IPS DF 4.7 (cell line): ENCODE measurements at regions not wholly inside any gene's neighbourhood (a gene's known extent, or its start where the extent isn't known, plus 50 kb on each side); places are given as distances from the start of the nearest gene placed in this dataset.

ENCODE experiments used
- DNase-seq: peaks from one replicate; pipeline ENCODE4 v3.0.0-alpha.2; 2013; ENCODE audit warnings: low spot score; ENCODE audit errors: extremely low read depth

GRCh38 chr10:129122846-129123245 is 344.2 kb upstream of the MGMT start:
- DNase-seq = no peak

GRCh38 chr10:129123428-129123827 is 343.6 kb upstream of the MGMT start:
- DNase-seq = no peak

- DNase-seq = no peak
These were observed 340.1 kb upstream of the MGMT start for GRCh38 chr10:129126982-129127381.

- no peak for DNase-seq
These were observed 335.4 kb upstream of the MGMT start for GRCh38 chr10:129131457-129132132.

- DNase-seq = no peak
These were observed 333.2 kb upstream of the MGMT start for GRCh38 chr10:129133856-129134255.

- DNase-seq = no peak
These were observed 332.7 kb upstream of the MGMT start for GRCh38 chr10:129134371-129134770.

GRCh38 chr10:129135624-129136023 is 331.4 kb upstream of the MGMT start:
- DNase-seq = no peak

GRCh38 chr10:129136074-129136473 is 331.0 kb upstream of the MGMT start:
- DNase-seq = no peak

- no peak for DNase-seq
These were observed 330.1 kb upstream of the MGMT start for GRCh38 chr10:129136951-129137350.

GRCh38 chr10:129140921-129141885 is 325.8 kb upstream of the MGMT start:
- DNase-seq = no peak

- no peak for DNase-seq
These were observed 315.8 kb upstream of the MGMT start for GRCh38 chr10:129151281-129151680.

- no peak for DNase-seq
These were observed 310.6 kb upstream of the MGMT start for GRCh38 chr10:129156406-129156805.

- DNase-seq = no peak
These were observed 309.9 kb upstream of the MGMT start for GRCh38 chr10:129157185-129157584.

GRCh38 chr10:129161150-129161549 is 305.9 kb upstream of the MGMT start:
- peak; percentile 78 for DNase-seq

- no peak for DNase-seq
These were observed 303.5 kb upstream of the MGMT start for GRCh38 chr10:129163531-129163930.

GRCh38 chr10:129165076-129165720 is 301.8 kb upstream of the MGMT start:
- DNase-seq = no peak

- no peak for DNase-seq
These were observed 301.3 kb upstream of the MGMT start for GRCh38 chr10:129165770-129166169.

GRCh38 chr10:129168660-129169059 is 298.4 kb upstream of the MGMT start:
- no peak for DNase-seq

GRCh38 chr10:129169115-129169514 is 297.9 kb upstream of the MGMT start:
- no peak for DNase-seq

GRCh38 chr10:129170812-129171211 is 296.2 kb upstream of the MGMT start:
- DNase-seq = no peak

- DNase-seq = no peak
These were observed 295.2 kb upstream of the MGMT start for GRCh38 chr10:129171812-129172211.
